MM.1S (cell line): ENCODE measurements at regions not wholly inside any gene's neighbourhood (a gene's known extent, or its start where the extent isn't known, plus 50 kb on each side); places are given as distances from the start of the nearest gene placed in this dataset.

Experiments used
- DNase-seq: peaks from one replicate; pipeline ENCODE4 v3.0.0-alpha.2; 2015
- H2AFZ ChIP-seq: fragments of 300-600 bp; sonication (generic); 2 replicates; pipeline ENCODE4 v1.6.0; 2016; ENCODE audit warnings: antibody characterized with exemption, low read length
- H3F3A ChIP-seq: fragments of 300-600 bp; sonication (generic); 2 replicates; pipeline ENCODE4 v1.6.1; 2016; ENCODE audit warnings: mild to moderate bottlenecking, antibody characterized with exemption, low read length, moderate library complexity, mixed read lengths; ENCODE audit not compliant: insufficient read depth
- H3K27ac ChIP-seq: fragments of 300-600 bp; sonication (generic); 2 replicates; pipeline ENCODE4 v1.5.1; 2016; ENCODE audit warnings: mild to moderate bottlenecking, low read length
- H3K27me3 ChIP-seq: fragments of 300-600 bp; sonication (generic); replicated peaks from 2 replicates; pipeline ENCODE4 v1.6.0; 2016; ENCODE audit warnings: low read length; ENCODE audit not compliant: insufficient read depth
- H3K36me3 ChIP-seq: fragments of 300-600 bp; sonication (generic); replicated peaks from 2 replicates; pipeline ENCODE4 v1.6.1; 2016; ENCODE audit warnings: mild to moderate bottlenecking, low read length, mixed read lengths; ENCODE audit not compliant: insufficient read depth
- H3K4me1 ChIP-seq: fragments of 300-600 bp; sonication (generic); 2 replicates; pipeline ENCODE4 v1.6.1; 2016; ENCODE audit warnings: low read length, mixed read lengths
- H3K4me2 ChIP-seq: fragments of 300-600 bp; sonication (generic); 2 replicates; pipeline ENCODE4 v1.6.0; 2016; ENCODE audit warnings: low read depth, low read length
- H3K4me3 ChIP-seq: fragments of 300-600 bp; sonication (generic); 2 replicates; pipeline ENCODE4 v1.5.1; 2016; ENCODE audit warnings: low read length, mixed read lengths
- H3K79me2 ChIP-seq: fragments of 300-600 bp; sonication (generic); 2 replicates; pipeline ENCODE4 v1.6.1; 2016; ENCODE audit warnings: mixed run types, low read length, mixed read lengths
- H3K9ac ChIP-seq: fragments of 300-600 bp; sonication (generic); 2 replicates; pipeline ENCODE4 v1.6.1; 2016; ENCODE audit warnings: low read length, mixed read lengths
- H3K9me2 ChIP-seq: fragments of 300-600 bp; sonication (generic); replicated peaks from 2 replicates; pipeline ENCODE4 v1.6.1; 2016; ENCODE audit warnings: mild to moderate bottlenecking, low read length, mixed read lengths; ENCODE audit not compliant: insufficient read depth
- H3K9me3 ChIP-seq: fragments of 300-600 bp; sonication (generic); replicated peaks from 2 replicates; pipeline ENCODE4 v1.6.1; 2016; ENCODE audit warnings: mild to moderate bottlenecking, low read length, mixed read lengths; ENCODE audit not compliant: insufficient read depth
- H4K20me1 ChIP-seq: fragments of 300-600 bp; sonication (generic); 2 replicates; pipeline ENCODE4 v1.6.1; 2016; ENCODE audit warnings: mild to moderate bottlenecking, low read length, moderate library complexity, mixed read lengths; ENCODE audit not compliant: insufficient read depth
- EZH2 ChIP-seq: fragments of 300-600 bp; sonication (generic); optimal IDR thresholded peaks from 2 replicates; pipeline ENCODE3; 2017; ENCODE audit warnings: low read depth, mild to moderate bottlenecking, antibody characterized with exemption, low read length, mixed read lengths
- EZH2phosphoT487 ChIP-seq: fragments of 300-600 bp; sonication (generic); IDR thresholded peaks from 2 replicates; pipeline ENCODE4 v1.6.1; 2018; ENCODE audit warnings: antibody characterized with exemption, low read length
- TF ChIP-seq, protein P1 (sequence below): fragments of 300-600 bp; sonication (generic); IDR thresholded peaks from 2 replicates; pipeline ENCODE4 v1.5.1; 2016; ENCODE audit warnings: antibody characterized with exemption, low read length, mixed read lengths

DNA sequence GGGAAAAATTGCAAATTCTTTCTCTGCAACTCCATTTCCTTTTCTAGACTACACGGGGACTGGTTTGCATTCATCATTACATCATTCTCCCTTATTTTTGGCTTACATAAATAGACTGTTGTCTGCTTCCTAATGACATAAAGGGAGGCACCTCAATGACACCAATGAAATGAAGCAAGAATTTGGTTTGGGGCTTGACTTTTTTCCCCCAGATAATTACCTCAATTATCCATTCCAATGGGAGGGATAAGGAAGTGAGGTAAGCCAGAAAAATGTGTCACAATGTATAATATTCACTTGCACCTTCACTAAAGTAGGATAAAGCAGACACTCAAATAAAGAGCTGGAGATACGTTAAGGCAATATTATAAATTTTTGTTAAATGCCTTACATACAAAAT is 240.6 kb upstream of the GRIP1 start:
- TF ChIP-seq, protein P1, sequence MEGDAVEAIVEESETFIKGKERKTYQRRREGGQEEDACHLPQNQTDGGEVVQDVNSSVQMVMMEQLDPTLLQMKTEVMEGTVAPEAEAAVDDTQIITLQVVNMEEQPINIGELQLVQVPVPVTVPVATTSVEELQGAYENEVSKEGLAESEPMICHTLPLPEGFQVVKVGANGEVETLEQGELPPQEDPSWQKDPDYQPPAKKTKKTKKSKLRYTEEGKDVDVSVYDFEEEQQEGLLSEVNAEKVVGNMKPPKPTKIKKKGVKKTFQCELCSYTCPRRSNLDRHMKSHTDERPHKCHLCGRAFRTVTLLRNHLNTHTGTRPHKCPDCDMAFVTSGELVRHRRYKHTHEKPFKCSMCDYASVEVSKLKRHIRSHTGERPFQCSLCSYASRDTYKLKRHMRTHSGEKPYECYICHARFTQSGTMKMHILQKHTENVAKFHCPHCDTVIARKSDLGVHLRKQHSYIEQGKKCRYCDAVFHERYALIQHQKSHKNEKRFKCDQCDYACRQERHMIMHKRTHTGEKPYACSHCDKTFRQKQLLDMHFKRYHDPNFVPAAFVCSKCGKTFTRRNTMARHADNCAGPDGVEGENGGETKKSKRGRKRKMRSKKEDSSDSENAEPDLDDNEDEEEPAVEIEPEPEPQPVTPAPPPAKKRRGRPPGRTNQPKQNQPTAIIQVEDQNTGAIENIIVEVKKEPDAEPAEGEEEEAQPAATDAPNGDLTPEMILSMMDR = no peak
- H3K4me1 ChIP-seq = peaks cover 9% of the 10 kb centered on the region
- H3K4me2 ChIP-seq = no peak overlapping the region
- H3K36me3 ChIP-seq = no peaks in the 10 kb centered on the region
- no peak overlapping the region for H3K9ac ChIP-seq
- H3F3A ChIP-seq = no peaks in the 10 kb centered on the region
- no peak for DNase-seq
- no peaks in the 10 kb centered on the region for H3K9me3 ChIP-seq
- no peaks in the 10 kb centered on the region for H3K9me2 ChIP-seq
- no peaks in the 10 kb centered on the region for H3K79me2 ChIP-seq
- H3K4me3 ChIP-seq = no peak overlapping the region
- H4K20me1 ChIP-seq = no peaks in the 10 kb centered on the region
- no peaks in the 10 kb centered on the region for H3K27me3 ChIP-seq
- no peak overlapping the region for H2AFZ ChIP-seq
- no peak overlapping the region for H3K27ac ChIP-seq

DNA sequence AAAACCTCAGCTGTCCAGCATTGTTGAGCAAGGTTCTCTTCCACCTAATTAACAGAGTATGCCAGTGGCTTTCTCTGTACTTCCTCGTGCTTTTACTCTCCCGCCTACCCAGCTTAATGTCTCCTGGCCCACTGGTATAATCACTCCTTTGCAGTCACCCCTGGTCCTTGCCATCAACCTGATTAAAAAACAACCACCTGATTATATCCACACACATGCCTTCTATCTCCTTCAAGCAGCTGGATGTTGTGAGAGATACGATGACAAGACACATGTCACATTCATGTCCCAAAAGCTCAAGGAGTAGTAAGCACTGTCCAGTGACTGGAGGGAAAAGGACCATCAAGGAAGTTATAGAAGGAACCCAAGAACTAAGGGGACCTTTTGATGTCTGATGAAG is 241.3 kb upstream of the GRIP1 start:
- Histone ChIP-seq H2AFZ (no peak overlapping the region), H3K79me2 (no peaks in the 10 kb centered on the region), H3K4me3 (no peak overlapping the region), H3K9me3 (no peaks in the 10 kb centered on the region), H3K9ac (no peak overlapping the region), H3F3A (no peaks in the 10 kb centered on the region), H3K4me1 (peaks cover 9% of the 10 kb centered on the region), H3K36me3 (no peaks in the 10 kb centered on the region), H3K27me3 (no peaks in the 10 kb centered on the region), H3K27ac (no peak overlapping the region), H3K4me2 (no peak overlapping the region), H4K20me1 (no peaks in the 10 kb centered on the region), H3K9me2 (no peaks in the 10 kb centered on the region)
- no peak for DNase-seq
- TF ChIP-seq, protein P1 = no peak
- TF ChIP-seq EZH2phosphoT487 (no peak), EZH2 (no peak)

DNA sequence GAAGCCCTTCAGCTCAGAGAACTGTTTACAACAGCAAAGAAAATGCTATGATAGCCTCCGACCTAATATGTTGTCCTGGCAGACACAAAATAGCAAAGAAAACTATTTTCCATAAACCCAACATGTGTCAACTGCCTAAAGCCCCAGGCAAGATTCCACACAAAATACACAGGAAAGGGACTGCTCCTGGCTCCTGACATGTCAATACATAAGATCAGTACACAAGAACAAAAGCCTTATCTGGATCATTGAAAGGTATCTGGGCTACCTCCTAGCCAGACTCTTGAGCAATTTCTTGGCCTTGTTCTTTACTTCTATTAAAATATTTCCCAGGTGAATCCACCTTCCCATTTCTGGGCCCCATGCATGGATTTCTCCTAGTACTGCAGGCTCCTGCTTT is 242.3 kb upstream of the GRIP1 start:
- no peak overlapping the region for H3K9ac ChIP-seq
- TF ChIP-seq, protein P1 = no peak
- no peak for TF ChIP-seq EZH2
- TF ChIP-seq EZH2phosphoT487 = no peak
- no peaks in the 10 kb centered on the region for H4K20me1 ChIP-seq
- H3K27me3 ChIP-seq = no peaks in the 10 kb centered on the region
- DNase-seq = no peak
- H3K27ac ChIP-seq = no peak overlapping the region
- H3K79me2 ChIP-seq = no peaks in the 10 kb centered on the region
- no peak overlapping the region for H3K4me3 ChIP-seq
- no peaks in the 10 kb centered on the region for H3F3A ChIP-seq
- H3K9me2 ChIP-seq = no peaks in the 10 kb centered on the region
- H3K4me1 ChIP-seq = peaks cover 9% of the 10 kb centered on the region
- no peaks in the 10 kb centered on the region for H3K36me3 ChIP-seq
- no peaks in the 10 kb centered on the region for H3K9me3 ChIP-seq
- no peak overlapping the region for H2AFZ ChIP-seq
- no peak overlapping the region for H3K4me2 ChIP-seq

DNA sequence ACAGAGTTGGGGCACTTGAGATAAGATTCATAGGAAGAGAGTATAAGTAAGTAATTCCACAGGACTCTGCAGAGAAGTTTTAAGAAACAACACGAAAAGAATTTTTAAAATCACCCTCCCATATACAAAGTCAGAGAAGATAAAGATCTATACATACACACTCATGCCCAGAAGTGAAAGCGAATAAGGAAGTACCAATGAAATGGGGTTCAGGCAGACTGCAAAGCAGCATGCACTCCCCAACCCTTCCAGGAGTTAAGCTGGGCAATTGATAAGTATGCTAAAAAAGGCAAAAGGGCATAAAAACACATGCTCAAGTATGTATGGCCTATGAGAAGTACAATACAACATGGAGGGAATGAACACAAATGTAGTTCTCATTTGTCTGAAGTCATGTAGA is 246.2 kb upstream of the GRIP1 start:
- no peak for DNase-seq
- H3K4me1 ChIP-seq = no peaks in the 10 kb centered on the region
- no peaks in the 10 kb centered on the region for H3K36me3 ChIP-seq
- H3K4me3 ChIP-seq = no peak overlapping the region
- H4K20me1 ChIP-seq = no peaks in the 10 kb centered on the region
- no peaks in the 10 kb centered on the region for H3F3A ChIP-seq
- H3K4me2 ChIP-seq = no peak overlapping the region
- no peaks in the 10 kb centered on the region for H3K9me3 ChIP-seq
- H3K9ac ChIP-seq = no peak overlapping the region
- H2AFZ ChIP-seq = no peak overlapping the region
- H3K27me3 ChIP-seq = no peaks in the 10 kb centered on the region
- H3K79me2 ChIP-seq = no peaks in the 10 kb centered on the region
- no peak overlapping the region for H3K27ac ChIP-seq
- TF ChIP-seq, protein P1 = no peak
- TF ChIP-seq EZH2phosphoT487 = no peak
- no peak for TF ChIP-seq EZH2
- H3K9me2 ChIP-seq = no peaks in the 10 kb centered on the region
